Trophoblast cell (in vitro differentiated cells and primary cell): ENCODE measurements at regions not wholly inside any gene's neighbourhood (a gene's known extent, or its start where the extent isn't known, plus 50 kb on each side); places are given as distances from the start of the nearest gene placed in this dataset.
A peak's percentile ranks its signal among the peaks of the same experiment; 100 is the strongest.
"Not testable (repeated sequence)": the region's sequence is repeated elsewhere in the genome, so short reads cannot be mapped to it uniquely, and the experiment has no call there.

Source experiments
- DNase-seq, 2 donors: peaks; one replicate each; pipeline ENCODE4 v3.0.0-alpha.2; 2016
- H2AFZ ChIP-seq: 2 replicates; pipeline ENCODE4 v1.6.1; 2013; ENCODE audit warnings: low read length, moderate library complexity, mild to moderate bottlenecking; ENCODE audit not compliant: insufficient read depth, poor library complexity
- H2AK5ac ChIP-seq: 2 replicates; pipeline ENCODE4 v1.6.1; 2013; ENCODE audit warnings: mild to moderate bottlenecking, low read length
- H2BK120ac ChIP-seq: 2 replicates; pipeline ENCODE4 v1.6.1; 2013; ENCODE audit warnings: low read length, mild to moderate bottlenecking, moderate library complexity; ENCODE audit not compliant: insufficient read depth, poor library complexity
- H2BK12ac ChIP-seq: 2 replicates; pipeline ENCODE4 v1.6.1; 2013; ENCODE audit warnings: mild to moderate bottlenecking, low read length, moderate library complexity
- H2BK5ac ChIP-seq: 2 replicates; pipeline ENCODE4 v1.6.1; 2013; ENCODE audit warnings: low read length, low read depth, moderate library complexity, mild to moderate bottlenecking; ENCODE audit not compliant: poor library complexity
- H3K14ac ChIP-seq: 2 replicates; pipeline ENCODE4 v1.6.1; 2013; ENCODE audit warnings: mild to moderate bottlenecking, low read length
- H3K18ac ChIP-seq: 2 replicates; pipeline ENCODE4 v1.6.1; 2013; ENCODE audit warnings: mild to moderate bottlenecking, low read length
- H3K23ac ChIP-seq: 2 replicates; pipeline ENCODE4 v1.6.1; 2013; ENCODE audit warnings: low read length
- H3K27ac ChIP-seq: 2 replicates; pipeline ENCODE4 v1.5.1; 2013; ENCODE audit warnings: low read depth, mild to moderate bottlenecking, inconsistent platforms, low read length, moderate library complexity
- H3K27me3 ChIP-seq: 2 replicates; pipeline ENCODE4 v1.6.1; 2013; ENCODE audit warnings: inconsistent platforms, mild to moderate bottlenecking, low read length, moderate library complexity; ENCODE audit not compliant: insufficient read depth
- H3K36me3 ChIP-seq, 2 experiments: 1 replicate in 1 of 2; 2 replicates in 1 of 2; pipeline ENCODE4 v1.6.1; 2013; ENCODE audit warnings: low read length in 2 of 2, mild to moderate bottlenecking in 2 of 2, moderate library complexity in 1 of 2; ENCODE audit not compliant: insufficient read depth in 2 of 2, control insufficient read depth in 1 of 2
- H3K4ac ChIP-seq: 2 replicates; pipeline ENCODE4 v1.6.1; 2013; ENCODE audit warnings: low read depth, mild to moderate bottlenecking, low read length, moderate library complexity
- H3K4me1 ChIP-seq, 2 experiments: 1 replicate in 1 of 2; 2 replicates in 1 of 2; pipeline ENCODE4 v1.6.1; 2013; ENCODE audit warnings: low read length in 2 of 2, mild to moderate bottlenecking in 2 of 2, moderate library complexity in 1 of 2; ENCODE audit not compliant: insufficient read depth in 2 of 2, control insufficient read depth in 1 of 2
- H3K4me2 ChIP-seq: 2 replicates; pipeline ENCODE4 v1.6.1; 2013; ENCODE audit warnings: inconsistent platforms, mild to moderate bottlenecking, low read length, moderate library complexity
- H3K4me3 ChIP-seq: 2 replicates; pipeline ENCODE4 v1.5.1; 2013; ENCODE audit warnings: mild to moderate bottlenecking, low read depth, low read length, inconsistent platforms
- H3K79me1 ChIP-seq: one replicate; pipeline ENCODE4 v1.6.1; 2013; ENCODE audit warnings: low read length
- H3K79me2 ChIP-seq: 2 replicates; pipeline ENCODE4 v1.6.1; 2013; ENCODE audit warnings: low read length, mild to moderate bottlenecking; ENCODE audit not compliant: control insufficient read depth, insufficient read depth, poor library complexity
- H3K9ac ChIP-seq: 2 replicates; pipeline ENCODE4 v1.6.1; 2013; ENCODE audit warnings: mild to moderate bottlenecking, low read length
- H3K9me3 ChIP-seq: 2 replicates; pipeline ENCODE4 v1.6.1; 2013; ENCODE audit warnings: low read depth, mild to moderate bottlenecking, control low read depth, inconsistent platforms, low read length; ENCODE audit not compliant: insufficient read depth
- H4K12ac ChIP-seq: 2 replicates; pipeline ENCODE4 v1.6.1; 2013; ENCODE audit warnings: low read depth, mild to moderate bottlenecking, low read length, moderate library complexity
- H4K8ac ChIP-seq: 2 replicates; pipeline ENCODE4 v1.6.1; 2013; ENCODE audit warnings: low read depth, mild to moderate bottlenecking, low read length, moderate library complexity
- H4K91ac ChIP-seq: one replicate; pipeline ENCODE4 v1.6.1; 2013; ENCODE audit warnings: low read depth, mild to moderate bottlenecking, low read length, moderate library complexity
- WGBS: extraction: QIAGEN DNeasy Blood & Tissue Kit; methylation state at CpG from one replicate; pipeline ENCODE4 v1.1.7; 2013; ENCODE audit warnings: missing lambda C conversion rate; ENCODE audit not compliant: insufficient read length, insufficient coverage; ENCODE audit errors: extremely low coverage; 5-methylcytosine and 5-hydroxymethylcytosine counted together

GRCh38 chr17:77066726-77067409 is 73.9 kb upstream of the SEC14L1 start:
- H3K14ac ChIP-seq, H4K91ac ChIP-seq, H4K12ac ChIP-seq, H2BK120ac ChIP-seq, H4K8ac ChIP-seq, H2BK12ac ChIP-seq, H3K4me1 ChIP-seq, H3K23ac ChIP-seq, H3K27ac ChIP-seq, H2BK5ac ChIP-seq, H3K4me3 ChIP-seq, H3K9me3 ChIP-seq, H3K79me1 ChIP-seq, H3K36me3 ChIP-seq, H3K18ac ChIP-seq, H3K9ac ChIP-seq, H3K4ac ChIP-seq, H2AK5ac ChIP-seq, H3K4me2 ChIP-seq, H3K79me2 ChIP-seq, H3K27me3 ChIP-seq: not testable (repeated sequence)
- no CpG with 5 or more reads among the region's 10 CpGs for WGBS
- peak; percentile 52 to 76 for DNase-seq
- peak overlapping the region; percentile 9 for H2AFZ ChIP-seq

DNA sequence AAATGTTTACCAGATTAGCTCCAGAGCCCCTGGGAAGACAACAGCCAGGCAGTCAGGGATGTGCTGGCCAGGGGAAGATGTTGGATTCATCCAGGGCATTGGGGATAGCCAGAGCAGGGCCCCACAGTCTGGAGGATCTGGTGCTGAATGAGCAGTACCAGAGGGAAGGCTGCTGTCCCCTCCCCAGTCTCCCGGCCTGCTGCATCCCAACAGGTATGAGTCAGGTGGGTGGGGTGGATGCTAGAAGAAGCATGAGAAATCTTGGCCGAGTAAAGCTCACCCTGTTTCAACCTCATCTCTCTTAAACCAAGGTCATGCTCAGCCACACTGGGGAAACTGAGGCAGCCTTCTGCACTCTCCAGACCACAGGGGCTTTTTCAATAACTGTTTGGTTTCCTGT is 71.9 kb upstream of the SEC14L1 start:
- no peaks in the 10 kb centered on the region for H3K79me1 ChIP-seq
- no peaks in the 10 kb centered on the region for H3K36me3 ChIP-seq
- DNase-seq, result peak in 1 of 2 donors; percentile 23
- no peak overlapping the region for H2BK5ac ChIP-seq
- no peak overlapping the region for H3K14ac ChIP-seq
- WGBS, result no CpG with 5 or more reads among the region's 2 CpGs
- H3K4me3 ChIP-seq, result no peak overlapping the region
- no peak overlapping the region for H2AFZ ChIP-seq
- no peaks in the 10 kb centered on the region for H3K4me1 ChIP-seq
- no peak overlapping the region for H3K9ac ChIP-seq
- no peak overlapping the region for H2BK120ac ChIP-seq
- no peaks in the 10 kb centered on the region for H3K27me3 ChIP-seq
- no peaks in the 10 kb centered on the region for H3K79me2 ChIP-seq
- no peaks in the 10 kb centered on the region for H3K9me3 ChIP-seq
- H4K8ac ChIP-seq, result no peak overlapping the region
- no peak overlapping the region for H2AK5ac ChIP-seq
- no peak overlapping the region for H4K12ac ChIP-seq
- H3K23ac ChIP-seq, result no peak overlapping the region
- no peak overlapping the region for H4K91ac ChIP-seq
- no peak overlapping the region for H3K27ac ChIP-seq
- no peak overlapping the region for H2BK12ac ChIP-seq
- H3K4ac ChIP-seq, result no peak overlapping the region
- H3K18ac ChIP-seq, result no peak overlapping the region
- no peak overlapping the region for H3K4me2 ChIP-seq

- no peaks in the 10 kb centered on the region for H3K27me3 ChIP-seq
- H4K12ac ChIP-seq, result no peak overlapping the region
- H3K18ac ChIP-seq, result no peak overlapping the region
- H3K4ac ChIP-seq, result no peak overlapping the region
- no peak overlapping the region for H2BK120ac ChIP-seq
- no peak overlapping the region for H3K9ac ChIP-seq
- H3K79me1 ChIP-seq, result no peaks in the 10 kb centered on the region
- H4K91ac ChIP-seq, result no peak overlapping the region
- no peak overlapping the region for H3K23ac ChIP-seq
- H3K36me3 ChIP-seq, result no peaks in the 10 kb centered on the region
- no peak for DNase-seq
- no peak overlapping the region for H2BK12ac ChIP-seq
- no peaks in the 10 kb centered on the region for H3K9me3 ChIP-seq
- H3K4me3 ChIP-seq, result no peak overlapping the region
- H3K4me1 ChIP-seq, result no peaks in the 10 kb centered on the region
- no peak overlapping the region for H3K27ac ChIP-seq
- H2AK5ac ChIP-seq, result no peak overlapping the region
- no peak overlapping the region for H2BK5ac ChIP-seq
- H3K79me2 ChIP-seq, result no peaks in the 10 kb centered on the region
- WGBS, result no CpG with 5 or more reads among the region's 6 CpGs
- H2AFZ ChIP-seq, result no peak overlapping the region
- H3K14ac ChIP-seq, result no peak overlapping the region
- H4K8ac ChIP-seq, result no peak overlapping the region
- no peak overlapping the region for H3K4me2 ChIP-seq
Observed at GRCh38 chr17:77070888-77071279, 69.9 kb upstream of the SEC14L1 start.

GRCh38 chr17:77071925-77072490 is 68.8 kb upstream of the SEC14L1 start:
- Histone ChIP-seq H3K9ac (no peak overlapping the region), H4K91ac (no peak overlapping the region), H3K4ac (no peak overlapping the region), H3K9me3 (no peaks in the 10 kb centered on the region), H3K4me1 (no peaks in the 10 kb centered on the region), H2AK5ac (no peak overlapping the region), H3K18ac (no peak overlapping the region), H3K23ac (no peak overlapping the region), H2BK5ac (no peak overlapping the region), H3K27ac (no peak overlapping the region), H3K14ac (no peak overlapping the region), H3K4me2 (no peak overlapping the region), H2BK12ac (no peak overlapping the region), H3K4me3 (no peak overlapping the region), H4K8ac (no peak overlapping the region), H2BK120ac (no peak overlapping the region), H2AFZ (no peak overlapping the region), H3K79me2 (no peaks in the 10 kb centered on the region), H3K79me1 (no peaks in the 10 kb centered on the region), H3K36me3 (no peaks in the 10 kb centered on the region), H3K27me3 (no peaks in the 10 kb centered on the region), H4K12ac (no peak overlapping the region)
- DNase-seq, result no peak
